ENCODE measurements at regions not wholly inside any gene's neighbourhood (a gene's known extent, or its start where the extent isn't known, plus 50 kb on each side); places are given as distances from the start of the nearest gene placed in this dataset.

GRCh38 chr4:132230025-132230424 lies 919.1 kb upstream of the PCDH10 start:
- no peak for TF ChIP-seq EZH2 (IDR thresholded peaks at IDR 0.05; ENCODE audit: low read length, unreplicated experiment)
- TF ChIP-seq CTCF (conservative IDR thresholded peaks at IDR 0.05; ENCODE audit: low read depth, low read length) = no peak
- no peak overlapping the region for H2AFZ ChIP-seq (ENCODE audit: low read length)
- H3K9me3 ChIP-seq (ENCODE audit: low read length) = no peaks in the 10 kb centered on the region
- no peak for ATAC-seq
- H4K20me1 ChIP-seq (ENCODE audit: low read length) = no peaks in the 10 kb centered on the region
- no peaks in the 10 kb centered on the region for H3K27me3 ChIP-seq (ENCODE audit: low read length)
- no peak overlapping the region for H3K9ac ChIP-seq (ENCODE audit: low read length)
- H3F3A ChIP-seq (ENCODE audit: low read length, unreplicated experiment) = no peaks in the 10 kb centered on the region
- no TSS peak for BruUV-seq (replicated peaks)
- CTCF ChIA-PET = no interaction called here
- no peaks in the 10 kb centered on the region for H3K9me2 ChIP-seq (replicated peaks; ENCODE audit: low read length)
- no peak overlapping the region for H3K4me3 ChIP-seq (ENCODE audit: low read length)
- H3K79me2 ChIP-seq (ENCODE audit: low read length) = no peaks in the 10 kb centered on the region
- DNase-seq = no peak
- H3K4me2 ChIP-seq (ENCODE audit: low read length) = no peak overlapping the region
- no peaks in the 10 kb centered on the region for H3K36me3 ChIP-seq (ENCODE audit: low read depth, low read length)
- intact Hi-C loops (cut with micrococcal nuclease) = no loop called here
- no peaks in the 10 kb centered on the region for H3K4me1 ChIP-seq (ENCODE audit: insufficient read depth, low read length)
- POLR2A ChIA-PET (ENCODE audit: unreplicated experiment) = no interaction called here
- H3K27ac ChIP-seq (ENCODE audit: low read length) = no peak overlapping the region

GRCh38 chr4:132238697-132239096 lies 910.4 kb upstream of the PCDH10 start:
- Histone ChIP-seq H3F3A (ENCODE audit: low read length, unreplicated experiment) (no peaks in the 10 kb centered on the region), H3K27me3 (ENCODE audit: low read length) (no peaks in the 10 kb centered on the region), H3K36me3 (ENCODE audit: low read depth, low read length) (no peaks in the 10 kb centered on the region), H3K9ac (ENCODE audit: low read length) (no peak overlapping the region), H3K9me3 (ENCODE audit: low read length) (no peaks in the 10 kb centered on the region), H3K4me2 (ENCODE audit: low read length) (no peak overlapping the region), H3K4me1 (ENCODE audit: insufficient read depth, low read length) (no peaks in the 10 kb centered on the region), H3K27ac (ENCODE audit: low read length) (no peak overlapping the region), H4K20me1 (ENCODE audit: low read length) (no peaks in the 10 kb centered on the region), H3K79me2 (ENCODE audit: low read length) (no peaks in the 10 kb centered on the region), H2AFZ (ENCODE audit: low read length) (no peak overlapping the region), H3K9me2 (replicated peaks; ENCODE audit: low read length) (no peaks in the 10 kb centered on the region), H3K4me3 (ENCODE audit: low read length) (no peak overlapping the region)
- no peak for ATAC-seq
- CTCF ChIA-PET = no interaction called here
- intact Hi-C loops (cut with micrococcal nuclease) = no loop called here
- TF ChIP-seq CTCF (conservative IDR thresholded peaks at IDR 0.05; ENCODE audit: low read depth, low read length) (no peak), EZH2phosphoT487 (IDR thresholded peaks at IDR 0.05; ENCODE audit: borderline replicate concordance, low read length) (no peak), EZH2 (IDR thresholded peaks at IDR 0.05; ENCODE audit: low read length, unreplicated experiment) (no peak)
- no peak for DNase-seq
- no TSS peak for BruUV-seq (replicated peaks)
- POLR2A ChIA-PET (ENCODE audit: unreplicated experiment) = no interaction called here

GRCh38 chr4:132240081-132240480 lies 909.0 kb upstream of the PCDH10 start:
- ATAC-seq = no peak
- ChIA-PET CTCF (no interaction called here), POLR2A (ENCODE audit: unreplicated experiment) (no interaction called here)
- Histone ChIP-seq H3K79me2 (ENCODE audit: low read length) (no peaks in the 10 kb centered on the region), H3K9me3 (ENCODE audit: low read length) (no peaks in the 10 kb centered on the region), H3K4me1 (ENCODE audit: insufficient read depth, low read length) (no peaks in the 10 kb centered on the region), H4K20me1 (ENCODE audit: low read length) (no peaks in the 10 kb centered on the region), H2AFZ (ENCODE audit: low read length) (no peak overlapping the region), H3K27ac (ENCODE audit: low read length) (no peak overlapping the region), H3K9me2 (replicated peaks; ENCODE audit: low read length) (no peaks in the 10 kb centered on the region), H3K36me3 (ENCODE audit: low read depth, low read length) (no peaks in the 10 kb centered on the region), H3F3A (ENCODE audit: low read length, unreplicated experiment) (no peaks in the 10 kb centered on the region), H3K9ac (ENCODE audit: low read length) (no peak overlapping the region), H3K4me2 (ENCODE audit: low read length) (no peak overlapping the region), H3K27me3 (ENCODE audit: low read length) (no peaks in the 10 kb centered on the region), H3K4me3 (ENCODE audit: low read length) (no peak overlapping the region)
- BruUV-seq (replicated peaks) = no TSS peak
- TF ChIP-seq EZH2phosphoT487 (IDR thresholded peaks at IDR 0.05; ENCODE audit: borderline replicate concordance, low read length) (no peak), EZH2 (IDR thresholded peaks at IDR 0.05; ENCODE audit: low read length, unreplicated experiment) (no peak), CTCF (conservative IDR thresholded peaks at IDR 0.05; ENCODE audit: low read depth, low read length) (no peak)
- no peak for DNase-seq
- intact Hi-C loops (cut with micrococcal nuclease) = no loop called here
